GM21717 (cell line): ENCODE measurements at regions not wholly inside any gene's neighbourhood (a gene's known extent, or its start where the extent isn't known, plus 50 kb on each side); places are given as distances from the start of the nearest gene placed in this dataset.

Source experiments
- ATAC-seq: cut with Tn5 transposase; IDR thresholded peaks from one replicate; pipeline ENCODE4 v1.9.1; 2021; ENCODE audit warnings: mild to moderate bottlenecking, moderate library complexity; ENCODE audit not compliant: unreplicated experiment

DNA sequence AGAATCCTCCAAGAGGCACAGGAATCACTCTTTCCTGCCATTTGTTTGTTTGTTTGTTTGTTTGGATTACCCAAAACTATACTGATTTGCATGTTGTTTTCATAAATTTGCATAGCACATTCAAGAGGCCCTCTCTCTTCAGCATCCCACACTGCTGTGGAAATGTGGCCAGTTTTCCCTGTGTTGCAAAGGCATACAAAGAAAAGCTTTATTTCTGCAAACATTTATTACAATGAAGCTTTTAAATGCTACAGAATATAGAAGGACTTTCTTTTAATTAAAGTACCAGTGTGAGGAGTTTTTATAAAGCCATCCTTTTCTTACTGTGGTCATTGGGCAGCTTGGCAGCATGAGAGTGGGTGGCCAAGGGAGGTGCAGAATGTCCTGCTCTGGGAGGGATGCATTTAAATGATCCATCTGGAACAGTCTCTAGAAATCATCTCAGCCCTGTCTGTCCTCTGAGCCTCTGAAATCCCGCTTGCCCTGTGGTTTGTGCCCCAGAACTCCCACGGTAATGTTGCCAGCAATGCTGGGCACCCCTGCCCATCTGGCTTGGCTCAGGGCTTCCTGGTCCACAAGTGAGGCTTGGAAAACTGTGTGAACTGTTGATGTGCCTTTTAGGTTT is 356.8 kb upstream of the KIF2A start:
- ATAC-seq, result no peak

DNA sequence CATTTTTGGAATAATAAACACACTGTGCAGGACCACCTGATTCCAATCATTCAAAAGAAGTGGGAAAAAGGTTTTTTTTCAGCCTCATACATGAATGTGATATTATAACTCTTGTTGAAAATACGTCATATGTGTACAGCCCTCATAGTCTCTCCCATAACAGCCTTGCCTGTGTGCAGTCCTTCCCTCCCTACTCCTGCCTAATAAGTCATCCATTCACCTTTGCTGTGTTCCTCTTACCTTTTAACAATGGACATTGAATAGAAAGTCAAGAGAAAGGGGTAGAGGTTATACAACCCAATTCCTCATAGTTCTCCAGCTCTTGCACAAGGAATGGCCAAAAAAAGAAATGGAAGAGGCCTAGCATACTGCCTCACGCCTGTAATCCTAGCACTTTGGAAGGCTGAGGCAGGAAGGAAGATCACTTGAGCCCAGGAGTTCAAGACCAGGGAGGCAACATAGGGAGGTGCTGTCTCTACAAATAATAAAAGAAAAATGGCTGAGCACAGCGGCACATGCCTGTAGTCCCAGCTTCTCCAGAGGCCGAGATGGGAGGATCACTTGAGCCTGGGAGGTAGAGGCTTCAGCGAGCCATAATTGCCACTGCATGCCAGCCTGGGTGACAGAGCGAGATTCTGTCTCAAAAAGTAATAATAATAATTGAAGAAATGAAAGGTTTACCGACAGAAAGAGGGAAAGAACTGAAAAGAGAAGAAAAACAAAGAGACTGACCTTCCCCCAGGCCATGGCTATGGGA is 356.1 kb upstream of the KIF2A start:
- ATAC-seq, result no peak

GRCh38 chr5:61951295-61951694 is 354.7 kb upstream of the KIF2A start:
- no peak for ATAC-seq

- no peak for ATAC-seq
These were observed 352.1 kb upstream of the KIF2A start for GRCh38 chr5:61953913-61954312.

DNA sequence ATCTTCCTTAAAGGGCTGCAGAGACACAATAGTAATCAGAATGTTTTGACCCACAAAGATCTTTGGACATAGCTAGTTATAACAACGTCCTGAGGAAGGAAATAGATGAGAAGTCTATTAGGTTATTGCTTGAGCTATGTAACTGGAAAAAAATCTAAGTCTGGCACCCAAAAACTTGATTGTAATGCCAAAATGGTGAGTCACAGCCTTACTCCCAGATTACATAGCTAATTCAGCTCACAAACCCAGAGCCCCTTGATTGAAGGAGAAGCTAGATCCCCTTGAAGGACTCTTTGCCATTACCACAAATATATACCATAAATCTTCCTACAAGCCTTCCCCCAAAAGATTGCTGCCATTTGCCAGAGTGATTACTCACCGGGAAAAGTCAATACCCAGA is 341.8 kb upstream of the KIF2A start:
- ATAC-seq, result no peak

- no peak for ATAC-seq
These were observed 340.9 kb upstream of the KIF2A start for GRCh38 chr5:61965069-61965468.

DNA sequence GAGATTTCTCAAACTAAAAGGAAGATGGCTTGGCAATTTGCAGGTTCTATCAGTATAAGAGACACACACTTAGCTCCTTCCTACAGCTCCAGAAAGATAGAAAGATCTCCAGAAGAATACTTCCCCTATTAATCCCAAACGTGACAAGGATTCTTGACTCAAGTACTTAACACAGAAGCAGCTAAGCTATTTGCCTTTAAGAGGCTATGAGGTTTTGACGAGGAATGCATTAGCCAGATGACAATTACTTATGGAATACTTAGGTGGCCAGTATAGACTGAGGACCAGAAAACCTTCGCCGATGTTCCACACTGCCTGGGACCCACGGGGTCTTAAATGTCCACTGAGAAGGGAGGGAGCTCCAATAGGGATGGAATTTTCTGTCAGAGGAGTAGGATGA is 340.5 kb upstream of the KIF2A start:
- no peak for ATAC-seq

DNA sequence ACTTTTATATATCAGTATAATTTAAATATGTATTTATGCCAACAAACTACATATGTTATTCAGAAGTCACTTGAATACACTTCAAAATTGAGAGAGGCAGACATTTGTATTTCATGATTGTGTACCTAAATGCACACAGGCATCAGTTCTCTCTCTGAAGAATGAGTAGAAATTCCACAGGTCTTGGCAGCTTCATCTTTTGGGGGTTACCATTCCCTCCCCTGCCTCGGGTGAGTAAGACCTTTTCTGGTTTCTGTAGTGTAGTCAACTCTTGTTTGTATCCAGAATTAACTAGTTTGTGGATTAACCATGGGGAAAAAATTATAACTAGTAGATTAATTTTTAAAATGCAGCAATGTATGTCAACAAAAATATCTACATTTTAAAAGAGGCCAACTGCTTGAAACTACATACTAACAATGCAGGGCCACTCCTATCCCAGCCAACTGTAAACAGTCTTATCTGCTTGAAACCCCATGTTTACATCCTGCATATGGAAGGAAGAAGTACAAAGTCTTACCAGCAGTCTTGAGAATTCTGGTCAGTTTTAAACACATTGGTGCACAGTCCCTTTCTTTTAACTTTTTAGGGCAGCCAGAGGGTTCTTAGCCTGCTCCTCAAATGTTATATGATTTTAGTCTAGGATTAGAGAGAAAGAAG is 339.6 kb upstream of the KIF2A start:
- ATAC-seq, result no peak

DNA sequence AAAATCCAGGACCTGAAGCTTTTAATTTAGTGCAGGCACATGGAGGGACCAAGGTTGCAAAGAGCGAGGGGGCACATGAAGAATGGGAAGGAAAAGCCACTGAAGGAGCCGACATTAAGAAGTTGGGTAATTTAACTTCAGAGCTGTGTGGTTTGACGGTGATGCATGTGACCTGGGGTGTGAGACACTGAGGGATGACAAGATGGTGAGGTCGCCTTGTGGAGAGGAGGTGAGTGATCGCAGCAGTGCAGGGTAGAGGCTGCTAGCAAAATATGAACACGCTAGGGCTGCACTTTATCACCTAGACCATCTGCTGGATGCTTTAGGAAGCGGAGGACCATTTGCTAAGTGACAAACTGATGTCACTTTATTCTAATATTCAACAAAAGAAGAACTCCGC is 339.0 kb upstream of the KIF2A start:
- no peak for ATAC-seq

DNA sequence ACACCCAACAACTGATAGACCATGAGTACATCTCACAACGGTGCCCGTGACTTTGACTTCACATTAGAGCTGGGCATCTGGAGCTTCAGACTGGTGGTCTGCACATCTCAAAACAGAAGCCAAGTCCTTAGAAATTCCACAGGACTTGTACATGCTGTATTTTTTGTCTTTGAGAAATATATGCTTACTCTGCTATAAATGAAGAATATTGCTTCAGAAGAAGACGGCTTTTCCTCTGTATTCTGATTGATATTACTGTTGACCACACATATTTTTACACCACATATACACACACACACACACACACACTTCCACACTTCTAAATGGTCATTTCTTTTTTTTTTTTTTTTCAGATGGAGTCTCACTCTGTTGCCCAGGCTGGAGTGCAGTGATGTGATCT is 338.3 kb upstream of the KIF2A start:
- ATAC-seq, result no peak

DNA sequence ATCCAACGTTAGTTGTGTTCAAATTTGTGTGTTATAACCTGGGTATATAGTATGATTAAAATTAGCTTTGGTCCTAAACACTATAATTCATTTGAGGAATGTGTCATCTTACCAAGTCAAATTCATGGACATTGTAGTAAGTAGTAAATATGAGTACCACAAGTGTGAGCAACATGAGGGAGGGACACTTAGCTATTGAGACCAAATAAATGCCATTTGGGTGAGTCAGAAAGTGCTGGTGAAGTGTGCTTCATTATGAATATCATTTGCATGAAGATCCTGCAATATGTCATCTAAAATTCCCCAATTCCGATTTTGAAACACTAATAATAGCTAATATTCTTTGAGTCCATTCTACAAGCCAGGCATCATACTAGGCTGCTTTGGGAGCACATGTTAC is 336.7 kb upstream of the KIF2A start:
- no peak for ATAC-seq

GRCh38 chr5:61969755-61970154 is 336.3 kb upstream of the KIF2A start:
- no peak for ATAC-seq

DNA sequence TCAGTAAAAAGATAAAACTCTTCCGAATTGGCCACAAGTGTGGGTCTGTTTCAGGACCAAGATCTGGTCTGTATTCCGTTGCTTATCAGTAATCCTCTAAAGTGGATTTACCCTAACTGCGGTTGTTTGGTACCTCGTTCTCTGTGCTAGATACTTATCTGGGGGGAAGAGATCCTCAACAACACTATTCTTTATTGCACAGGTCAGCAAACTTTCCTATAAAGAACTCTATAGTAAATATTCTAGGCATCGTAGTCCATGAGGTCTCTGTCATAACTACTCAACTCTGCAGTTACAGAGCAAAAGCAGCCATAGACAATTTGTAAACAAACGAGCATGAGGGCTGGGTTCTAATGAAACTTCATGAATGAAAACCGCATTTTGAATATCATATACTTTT is 335.8 kb upstream of the KIF2A start:
- no peak for ATAC-seq

DNA sequence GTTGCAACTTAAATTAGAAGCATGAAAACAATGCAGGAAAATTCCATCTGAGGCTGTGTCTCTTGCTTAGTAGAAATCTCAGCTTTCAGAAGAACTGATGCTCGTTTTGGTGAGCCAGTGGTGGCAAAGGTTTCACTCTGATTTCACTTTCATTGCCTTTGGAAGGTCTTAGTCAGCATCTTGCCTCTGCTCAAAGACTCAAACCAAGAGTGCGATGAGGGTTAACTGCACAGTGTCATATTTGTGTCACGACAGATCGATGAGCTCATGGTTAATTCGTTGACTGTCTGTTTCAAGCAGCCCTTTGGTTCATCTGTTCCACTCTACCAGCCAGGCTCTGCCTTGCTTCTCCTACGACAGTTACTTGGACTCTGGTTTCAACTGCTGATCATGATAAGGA is 331.3 kb upstream of the KIF2A start:
- ATAC-seq, result peak; percentile 89

DNA sequence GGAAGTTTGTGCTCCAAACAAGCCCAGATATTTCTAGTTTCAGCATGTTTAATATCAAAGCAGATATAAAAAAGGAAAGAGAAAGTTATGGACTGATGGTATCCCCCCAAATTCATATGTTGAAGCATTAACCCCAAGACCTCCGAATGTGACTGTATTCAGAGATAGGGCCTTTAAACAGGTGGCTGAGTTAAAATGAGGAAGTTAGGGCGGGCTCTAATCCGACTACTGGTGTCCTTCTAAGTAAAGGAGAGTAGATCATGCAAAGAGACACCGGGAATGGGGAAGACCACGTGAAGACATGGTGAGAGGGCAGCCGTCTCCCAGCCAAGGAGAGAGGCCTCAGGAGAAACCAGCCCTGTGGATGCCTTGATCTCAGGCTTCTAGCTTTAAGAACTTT is 324.1 kb upstream of the KIF2A start:
- no peak for ATAC-seq

GRCh38 chr5:61991430-61991829 is 314.6 kb upstream of the KIF2A start:
- ATAC-seq, result no peak

GRCh38 chr5:61991866-61992265 is 314.1 kb upstream of the KIF2A start:
- no peak for ATAC-seq

- no peak for ATAC-seq
These were observed 312.6 kb upstream of the KIF2A start for GRCh38 chr5:61993295-61993927.

GRCh38 chr5:61994171-61994570 is 311.8 kb upstream of the KIF2A start:
- no peak for ATAC-seq

- no peak for ATAC-seq
These were observed 310.5 kb upstream of the KIF2A start for GRCh38 chr5:61995486-61995885.

DNA sequence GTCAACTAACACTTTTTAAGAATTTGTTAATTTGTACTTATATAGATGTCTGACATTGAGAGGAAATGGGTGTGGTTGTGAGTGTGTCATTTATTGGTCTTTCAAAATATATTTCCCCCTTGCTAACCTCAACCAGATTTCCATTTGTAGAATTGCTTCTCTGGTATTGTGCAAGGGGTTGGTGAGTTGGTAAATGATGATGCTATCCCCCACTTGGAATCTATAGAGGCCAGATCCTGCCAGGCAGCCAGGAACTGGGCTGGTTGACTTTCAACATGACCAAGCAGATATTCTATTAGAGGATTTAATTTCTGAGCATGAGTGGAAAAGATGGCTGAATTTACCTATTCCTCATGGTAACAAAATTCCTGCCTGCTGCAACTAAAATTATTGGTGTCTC is 306.6 kb upstream of the KIF2A start:
- no peak for ATAC-seq

DNA sequence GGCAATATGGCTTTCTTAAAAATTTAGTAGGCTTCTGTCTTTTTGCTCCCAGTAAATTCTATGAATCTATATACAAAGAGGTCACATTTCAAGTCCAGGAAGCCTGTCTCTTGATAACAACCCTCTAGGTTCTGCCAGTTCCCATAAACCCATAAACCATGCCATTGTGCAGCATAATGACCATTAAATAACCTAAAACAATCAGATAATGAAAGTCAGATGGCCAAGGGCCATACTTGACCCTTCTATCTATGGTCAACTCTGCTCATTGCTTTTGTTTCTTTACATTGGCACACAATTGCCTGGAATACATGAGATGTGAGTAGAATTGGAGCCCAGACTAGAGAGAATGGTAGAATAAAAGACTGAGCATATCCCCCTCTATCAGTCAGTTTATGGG is 305.4 kb upstream of the KIF2A start:
- no peak for ATAC-seq
